ENCODE measurements at regions not wholly inside any gene's neighbourhood (a gene's known extent, or its start where the extent isn't known, plus 50 kb on each side); places are given as distances from the start of the nearest gene placed in this dataset.

DNA sequence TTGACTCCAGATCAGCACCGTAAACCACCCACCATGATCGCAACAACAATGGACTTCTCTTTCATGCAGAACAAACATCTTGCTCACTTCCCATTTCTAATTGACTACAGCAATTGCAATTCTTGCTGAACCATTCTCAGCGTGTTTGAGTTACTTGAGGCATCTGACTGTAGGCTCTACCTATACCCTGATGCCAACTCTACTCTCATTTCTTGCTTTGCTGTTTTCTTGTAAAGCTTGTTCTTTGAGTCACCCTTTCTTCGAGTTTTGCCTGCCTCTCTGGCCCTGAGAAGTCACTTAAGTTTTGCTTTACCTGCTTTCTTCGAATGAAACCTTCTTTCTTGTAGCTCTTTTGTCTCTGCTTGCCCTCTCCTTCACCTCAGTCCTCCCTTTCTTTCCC, 160.5 kb upstream of the RND3 start:
- TF ChIP-seq, protein P1, sequence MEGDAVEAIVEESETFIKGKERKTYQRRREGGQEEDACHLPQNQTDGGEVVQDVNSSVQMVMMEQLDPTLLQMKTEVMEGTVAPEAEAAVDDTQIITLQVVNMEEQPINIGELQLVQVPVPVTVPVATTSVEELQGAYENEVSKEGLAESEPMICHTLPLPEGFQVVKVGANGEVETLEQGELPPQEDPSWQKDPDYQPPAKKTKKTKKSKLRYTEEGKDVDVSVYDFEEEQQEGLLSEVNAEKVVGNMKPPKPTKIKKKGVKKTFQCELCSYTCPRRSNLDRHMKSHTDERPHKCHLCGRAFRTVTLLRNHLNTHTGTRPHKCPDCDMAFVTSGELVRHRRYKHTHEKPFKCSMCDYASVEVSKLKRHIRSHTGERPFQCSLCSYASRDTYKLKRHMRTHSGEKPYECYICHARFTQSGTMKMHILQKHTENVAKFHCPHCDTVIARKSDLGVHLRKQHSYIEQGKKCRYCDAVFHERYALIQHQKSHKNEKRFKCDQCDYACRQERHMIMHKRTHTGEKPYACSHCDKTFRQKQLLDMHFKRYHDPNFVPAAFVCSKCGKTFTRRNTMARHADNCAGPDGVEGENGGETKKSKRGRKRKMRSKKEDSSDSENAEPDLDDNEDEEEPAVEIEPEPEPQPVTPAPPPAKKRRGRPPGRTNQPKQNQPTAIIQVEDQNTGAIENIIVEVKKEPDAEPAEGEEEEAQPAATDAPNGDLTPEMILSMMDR (IDR thresholded peaks at IDR 0.05), result no peak
- no peak for TF ChIP-seq POLR2A (IDR thresholded peaks at IDR 0.05)

Data from prostate gland (tissue), 2 donors.